ENCODE measurements at regions not wholly inside any gene's neighbourhood (a gene's known extent, or its start where the extent isn't known, plus 50 kb on each side); places are given as distances from the start of the nearest gene placed in this dataset.

DNA sequence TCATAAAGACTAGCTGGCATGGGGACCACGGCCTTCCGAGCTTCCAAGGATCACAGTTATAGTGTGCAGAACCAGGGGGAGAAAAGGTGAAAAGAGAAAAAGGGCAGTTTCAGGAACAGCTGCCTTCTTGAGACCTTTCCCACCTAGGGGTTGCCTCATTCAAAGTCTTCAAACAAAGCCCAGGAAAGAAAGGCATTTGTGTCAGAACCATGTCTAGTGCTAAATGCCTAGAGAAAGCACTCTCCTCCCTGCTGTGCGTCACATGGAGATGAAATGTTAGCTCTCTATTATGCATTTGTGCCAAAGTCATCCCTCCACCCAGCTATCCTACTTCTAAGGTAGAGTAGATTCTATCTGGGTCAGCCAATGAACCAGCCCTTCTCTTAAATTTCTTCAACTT lies 1037.3 kb upstream of the WWC1 start:
- TF ChIP-seq, protein P1, sequence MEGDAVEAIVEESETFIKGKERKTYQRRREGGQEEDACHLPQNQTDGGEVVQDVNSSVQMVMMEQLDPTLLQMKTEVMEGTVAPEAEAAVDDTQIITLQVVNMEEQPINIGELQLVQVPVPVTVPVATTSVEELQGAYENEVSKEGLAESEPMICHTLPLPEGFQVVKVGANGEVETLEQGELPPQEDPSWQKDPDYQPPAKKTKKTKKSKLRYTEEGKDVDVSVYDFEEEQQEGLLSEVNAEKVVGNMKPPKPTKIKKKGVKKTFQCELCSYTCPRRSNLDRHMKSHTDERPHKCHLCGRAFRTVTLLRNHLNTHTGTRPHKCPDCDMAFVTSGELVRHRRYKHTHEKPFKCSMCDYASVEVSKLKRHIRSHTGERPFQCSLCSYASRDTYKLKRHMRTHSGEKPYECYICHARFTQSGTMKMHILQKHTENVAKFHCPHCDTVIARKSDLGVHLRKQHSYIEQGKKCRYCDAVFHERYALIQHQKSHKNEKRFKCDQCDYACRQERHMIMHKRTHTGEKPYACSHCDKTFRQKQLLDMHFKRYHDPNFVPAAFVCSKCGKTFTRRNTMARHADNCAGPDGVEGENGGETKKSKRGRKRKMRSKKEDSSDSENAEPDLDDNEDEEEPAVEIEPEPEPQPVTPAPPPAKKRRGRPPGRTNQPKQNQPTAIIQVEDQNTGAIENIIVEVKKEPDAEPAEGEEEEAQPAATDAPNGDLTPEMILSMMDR (IDR thresholded peaks at IDR 0.05) = no peak
- no peak for TF ChIP-seq ZFX (IDR thresholded peaks at IDR 0.05; ENCODE audit: borderline replicate concordance)
